Activated T-cell treated with anti-CD3 and anti-CD28 coated beads, Interleukin-2, amount 50 U/mL, for 48 hours (primary cell): ENCODE measurements at regions not wholly inside any gene's neighbourhood (a gene's known extent, or its start where the extent isn't known, plus 50 kb on each side); places are given as distances from the start of the nearest gene placed in this dataset.

Experiments used
- DNase-seq, 2 experiments: peaks; one replicate each; pipeline ENCODE4 v3.0.0-alpha.2; 2020

DNA sequence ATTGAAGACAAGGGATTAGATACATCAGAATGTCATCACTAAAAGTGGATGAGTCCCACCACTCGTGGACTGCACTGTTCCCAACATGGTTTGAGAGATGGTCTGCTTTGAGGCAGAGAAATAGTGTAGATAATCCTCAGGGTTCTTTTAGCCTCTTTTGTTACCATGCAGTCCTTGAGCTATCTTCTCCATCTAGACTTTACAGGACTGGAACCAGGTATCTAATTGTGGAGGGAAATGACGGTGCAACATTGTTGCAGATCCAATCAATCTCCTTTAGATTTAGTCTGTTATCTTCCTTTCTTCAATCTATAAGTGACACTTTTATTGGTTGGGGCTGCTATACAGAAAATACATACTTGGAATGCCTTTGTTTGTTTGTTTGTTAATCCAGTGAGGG is 183.8 kb upstream of the CWC22 start:
- no peak for DNase-seq

DNA sequence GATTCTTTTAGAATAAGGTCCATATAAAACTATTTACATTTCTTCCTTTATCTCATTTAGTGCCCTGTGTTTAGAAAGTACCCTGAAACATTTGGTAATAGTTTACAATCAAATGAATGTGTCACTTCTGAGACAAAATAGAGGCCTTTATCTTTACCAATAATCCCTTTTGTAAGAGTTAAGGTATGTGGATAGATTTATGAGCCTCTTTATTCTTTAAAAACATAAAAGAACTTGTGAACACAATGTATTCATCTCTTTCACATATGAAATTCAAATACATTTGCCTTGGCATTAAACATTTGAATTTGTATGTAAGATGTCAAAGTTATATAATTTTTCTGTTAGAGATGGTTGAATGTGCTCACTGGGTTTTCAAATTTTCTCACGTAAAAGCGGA is 180.5 kb upstream of the CWC22 start:
- no peak for DNase-seq

DNA sequence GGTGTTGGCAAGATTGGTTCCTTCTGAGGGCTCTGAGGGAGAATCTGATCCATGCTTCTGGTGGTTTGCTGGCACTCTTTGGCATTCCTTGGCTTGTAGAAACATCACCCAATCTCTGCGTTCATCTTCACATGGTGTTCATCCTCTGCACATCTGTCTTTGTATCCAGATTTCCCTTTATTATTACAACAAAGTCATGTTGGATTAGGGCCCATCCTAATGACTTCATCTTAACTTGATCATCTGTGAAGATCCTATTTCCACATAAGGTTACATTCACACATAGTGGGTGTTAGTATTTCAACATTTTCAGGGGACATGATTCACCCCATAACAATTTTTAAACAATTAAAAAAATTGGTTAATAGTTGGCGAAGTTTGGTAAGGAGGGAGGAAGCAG is 177.4 kb upstream of the CWC22 start:
- no peak for DNase-seq

DNA sequence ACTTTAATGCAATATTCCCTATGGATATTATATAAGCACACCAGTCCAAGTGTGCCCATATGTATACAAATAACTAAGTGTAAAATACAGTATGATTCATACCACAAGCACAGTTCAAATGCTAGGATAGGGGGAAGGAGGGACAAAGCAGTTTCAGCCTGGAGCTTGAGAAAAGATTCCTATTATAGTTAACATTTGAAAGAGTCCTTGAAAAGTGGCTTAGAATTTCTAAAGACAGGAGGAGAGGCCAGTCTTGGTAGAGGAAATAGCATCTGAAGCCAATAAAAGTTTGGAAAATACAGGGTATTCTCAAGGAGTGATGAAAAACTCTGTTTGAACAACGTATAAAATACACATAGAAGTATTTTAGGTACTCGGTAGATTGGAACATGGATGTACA is 173.4 kb upstream of the CWC22 start:
- no peak for DNase-seq

DNA sequence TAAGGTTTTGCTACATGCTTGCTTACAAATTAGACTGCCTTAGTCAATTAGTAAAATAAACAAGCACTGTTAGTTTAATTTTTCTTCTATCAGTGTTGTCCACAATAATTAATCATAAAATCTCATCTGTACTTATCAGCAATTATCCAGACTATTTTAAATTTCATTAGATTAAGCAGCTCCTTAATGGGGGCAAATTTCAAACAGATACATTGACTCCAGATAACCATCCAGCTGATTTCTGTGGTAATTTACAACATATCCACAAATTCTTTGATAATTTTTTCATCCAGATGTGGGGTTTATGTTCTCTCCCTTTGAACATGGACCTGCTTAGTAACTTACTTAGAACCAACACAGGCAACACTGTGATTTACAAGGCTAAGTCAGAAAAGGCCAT is 170.4 kb upstream of the CWC22 start:
- no peak for DNase-seq

DNA sequence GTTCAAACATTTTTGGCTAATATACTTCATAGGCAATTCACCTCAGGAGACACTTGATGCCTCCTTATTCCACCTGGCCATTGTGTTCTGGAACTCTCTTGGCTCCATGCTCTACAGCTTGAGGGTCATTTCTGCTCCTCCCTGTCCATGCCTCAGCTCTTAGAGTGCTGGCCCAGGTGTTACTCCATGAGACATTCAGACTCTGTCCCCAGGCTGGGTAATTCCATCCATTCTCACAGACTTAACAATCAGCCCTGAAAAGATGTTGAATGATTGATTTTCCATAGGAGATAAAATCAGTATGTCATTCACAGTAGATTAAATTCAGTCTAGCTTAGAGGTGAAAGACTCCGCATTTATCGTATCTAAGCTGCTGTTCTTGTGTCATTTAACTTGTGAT is 168.6 kb upstream of the CWC22 start:
- DNase-seq: no peak

DNA sequence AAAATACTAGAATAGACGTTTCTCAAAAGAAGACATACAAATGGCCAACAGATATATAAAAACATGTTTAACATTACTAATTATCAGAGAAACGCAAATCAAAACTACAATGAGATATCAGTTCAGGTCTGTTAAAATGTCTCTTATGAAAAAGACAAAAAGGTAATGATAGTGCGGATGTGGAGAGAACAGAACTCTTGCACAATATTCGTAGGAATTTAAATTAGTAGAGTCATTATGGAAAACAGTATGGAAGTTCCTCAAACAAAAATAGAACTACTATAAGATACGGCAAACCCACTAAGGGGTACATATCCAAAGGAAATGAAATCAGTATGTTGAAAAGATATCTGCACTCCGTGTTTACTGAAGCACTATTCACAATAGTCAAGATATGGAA is 167.5 kb upstream of the CWC22 start:
- DNase-seq: no peak

DNA sequence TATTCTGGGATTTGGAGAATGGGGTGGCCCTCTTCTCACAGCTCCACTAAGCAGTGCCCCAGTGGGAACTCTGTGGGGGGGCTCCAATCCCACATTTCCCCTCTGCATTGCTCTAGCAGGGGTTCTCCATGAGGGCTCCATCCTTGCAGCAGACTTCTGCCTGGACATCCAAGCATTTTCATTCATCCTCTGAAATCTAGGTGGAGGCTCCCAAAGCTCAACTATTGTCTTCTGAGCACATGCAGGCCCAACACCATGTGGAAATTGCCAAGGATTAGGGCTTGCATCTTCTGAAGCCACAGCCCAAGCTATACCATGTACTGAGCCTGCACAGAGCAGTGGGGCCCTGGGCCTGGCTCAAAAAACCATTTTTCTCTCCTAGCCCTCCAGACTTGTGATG is 162.4 kb upstream of the CWC22 start:
- DNase-seq: no peak

DNA sequence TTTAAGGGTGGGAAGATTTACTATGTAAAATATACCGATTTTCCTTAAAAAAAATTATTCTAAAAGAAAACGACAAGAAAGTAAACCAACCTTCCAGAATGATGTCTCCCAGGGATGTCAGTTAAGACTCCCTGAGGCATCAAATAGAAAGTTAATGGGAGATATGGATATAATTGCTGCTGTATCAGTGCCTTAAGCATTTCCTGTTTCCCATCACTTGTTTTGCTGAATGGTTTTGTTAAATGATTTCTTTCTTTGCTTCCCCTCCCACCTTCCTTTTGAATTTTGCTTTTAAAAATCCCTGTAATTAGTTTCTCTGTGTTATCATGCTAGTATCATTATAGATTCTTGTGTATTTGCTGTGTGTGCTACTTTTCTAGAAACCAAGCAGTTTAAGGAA is 154.3 kb upstream of the CWC22 start:
- DNase-seq: no peak

DNA sequence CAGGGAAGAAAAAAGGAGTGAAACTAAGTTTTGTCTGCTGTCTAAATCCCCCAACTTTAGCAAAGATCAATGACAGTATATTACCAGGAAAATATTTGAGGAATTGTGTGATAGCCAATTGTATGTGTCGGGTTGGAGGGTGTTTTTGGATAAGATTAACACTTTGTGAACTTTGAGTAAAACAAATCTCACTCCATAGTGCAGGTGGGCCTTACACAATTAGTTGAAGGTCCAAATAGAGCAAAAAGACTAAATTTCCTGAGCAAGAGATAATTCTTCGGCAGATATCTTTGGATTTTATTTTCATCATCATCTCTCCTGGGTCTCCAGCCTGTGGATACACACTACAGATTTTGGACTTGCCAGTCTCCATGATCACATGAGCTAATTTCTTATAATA is 152.8 kb upstream of the CWC22 start:
- DNase-seq: no peak

DNA sequence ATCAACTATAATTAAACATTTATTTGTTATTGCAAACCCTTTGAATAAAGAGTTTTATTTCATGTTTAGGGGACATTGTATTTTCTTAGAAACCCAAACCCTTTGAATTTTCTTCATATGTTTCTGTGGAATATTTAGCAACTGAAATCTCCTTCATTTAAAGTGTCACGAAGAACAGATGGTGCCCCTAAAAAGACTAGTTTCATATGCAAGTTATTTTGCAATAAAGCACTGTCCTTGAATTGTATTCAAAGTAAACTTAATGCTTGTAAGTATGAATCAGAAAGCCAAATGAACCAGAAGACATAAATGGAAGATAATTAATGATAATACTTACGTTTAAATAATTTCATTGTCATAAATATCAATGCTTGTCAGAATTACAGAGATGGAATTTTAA is 151.9 kb upstream of the CWC22 start:
- no peak for DNase-seq

DNA sequence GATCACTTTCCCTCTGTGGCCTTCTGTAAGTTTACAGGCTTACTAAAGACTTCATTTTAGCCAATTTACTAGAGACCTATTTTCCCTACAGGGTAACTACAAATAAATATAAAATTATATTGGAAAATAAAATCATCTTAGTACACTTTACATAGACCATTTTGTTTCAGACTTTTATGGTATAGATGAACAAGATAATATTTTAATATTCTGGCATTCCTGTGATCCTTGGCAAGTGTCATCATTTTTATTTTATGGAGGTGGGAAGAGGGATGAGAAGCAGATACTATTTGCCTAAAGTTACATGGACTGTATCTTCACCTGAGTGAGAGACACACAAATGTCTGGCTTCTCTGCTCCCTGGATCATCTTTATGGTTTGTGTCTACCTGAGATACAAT is 149.6 kb upstream of the CWC22 start:
- DNase-seq: no peak

DNA sequence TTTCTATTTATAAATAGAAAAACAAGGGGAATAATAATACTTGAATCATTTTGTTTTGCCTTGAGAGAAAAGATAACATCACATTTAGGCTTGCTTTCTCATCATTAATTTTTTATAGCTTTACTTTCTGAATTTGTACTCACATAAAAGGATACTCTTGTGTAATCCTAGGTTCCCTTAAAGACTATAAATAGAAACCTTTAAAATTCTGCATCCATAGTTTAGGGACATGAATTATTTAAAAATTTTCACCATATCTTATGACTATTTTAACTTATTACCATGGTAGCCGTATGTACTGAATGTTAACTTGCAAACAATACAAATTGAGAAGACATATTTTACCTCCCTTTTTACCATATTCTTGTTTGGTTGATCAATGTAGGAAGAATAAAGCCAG is 143.5 kb upstream of the CWC22 start:
- no peak for DNase-seq

DNA sequence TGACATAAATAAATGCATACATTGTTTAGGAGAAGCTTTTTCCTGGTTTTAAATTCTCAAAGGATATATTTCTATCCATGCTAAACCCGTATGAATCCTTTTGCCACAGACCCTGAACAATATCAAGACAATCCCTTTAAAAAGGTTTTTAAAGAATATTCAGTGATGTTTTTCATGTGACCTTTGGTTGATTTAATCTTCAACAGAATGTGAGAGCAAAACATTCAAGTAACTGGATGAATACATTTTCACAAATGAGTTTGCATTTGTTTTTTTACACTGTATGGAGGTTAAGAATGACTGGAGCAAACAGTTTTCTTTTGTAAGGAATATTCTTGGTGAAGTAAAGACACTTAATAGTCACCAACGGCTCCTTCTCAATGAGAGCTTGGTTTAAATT is 139.4 kb upstream of the CWC22 start:
- no peak for DNase-seq

DNA sequence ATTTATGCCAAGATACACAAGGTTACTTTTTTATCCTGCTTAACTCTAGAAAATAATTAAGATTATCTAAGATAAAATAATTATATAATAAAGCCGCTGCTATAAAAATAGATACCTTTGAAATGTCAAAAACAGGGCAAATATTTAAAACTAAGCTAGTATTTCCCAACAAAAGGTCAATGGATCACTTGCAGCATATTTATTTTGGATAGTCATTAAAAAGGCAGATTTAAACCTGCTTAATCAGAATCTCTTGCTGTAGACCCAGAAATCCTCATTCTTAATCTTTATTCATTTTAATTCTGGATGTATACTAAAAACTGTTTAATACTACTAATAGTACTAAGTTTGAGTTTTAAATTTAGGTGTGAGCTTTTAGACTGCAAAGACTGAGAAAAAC is 139.0 kb upstream of the CWC22 start:
- DNase-seq: no peak

DNA sequence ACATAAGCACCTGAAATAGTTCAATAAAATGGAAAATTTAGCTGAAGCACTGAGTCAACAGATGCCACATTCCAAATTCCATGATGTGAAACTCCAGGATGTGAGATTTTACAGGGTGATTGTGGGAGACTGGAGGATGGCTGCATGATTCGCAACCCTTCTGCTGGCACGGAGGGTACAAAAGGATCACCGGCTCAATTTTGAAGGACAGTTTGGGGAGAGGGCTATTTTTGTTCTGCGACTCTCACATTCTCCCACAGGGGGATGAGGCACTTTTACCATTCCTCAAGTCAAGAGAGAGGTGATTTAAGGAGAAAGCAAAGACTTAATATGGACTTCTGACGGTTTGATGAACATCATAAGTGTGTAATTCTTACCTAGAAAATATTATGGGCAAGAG is 138.1 kb upstream of the CWC22 start:
- no peak for DNase-seq

DNA sequence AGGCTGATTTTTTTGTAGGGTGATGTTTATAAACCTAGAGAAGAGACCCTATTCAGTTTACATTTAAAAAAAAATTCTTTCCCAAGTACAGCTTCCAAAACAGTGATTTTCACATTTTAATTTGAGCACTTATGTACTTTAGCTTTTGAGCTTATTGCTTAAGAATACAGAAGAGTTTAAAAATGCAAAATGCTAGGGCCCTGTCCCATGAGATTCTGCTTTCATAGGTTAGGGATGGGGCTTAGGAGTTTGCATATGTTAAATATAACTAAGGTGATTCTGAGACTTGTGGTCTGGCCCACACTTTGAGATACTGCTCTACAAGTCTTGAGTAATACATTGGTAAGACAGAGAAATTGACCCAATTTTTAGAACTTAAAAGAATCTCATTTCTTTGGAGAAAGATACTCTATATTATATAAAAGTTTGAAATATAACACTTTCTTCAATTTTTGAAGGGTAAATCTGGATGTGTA is 137.3 kb upstream of the CWC22 start:
- no peak for DNase-seq

DNA sequence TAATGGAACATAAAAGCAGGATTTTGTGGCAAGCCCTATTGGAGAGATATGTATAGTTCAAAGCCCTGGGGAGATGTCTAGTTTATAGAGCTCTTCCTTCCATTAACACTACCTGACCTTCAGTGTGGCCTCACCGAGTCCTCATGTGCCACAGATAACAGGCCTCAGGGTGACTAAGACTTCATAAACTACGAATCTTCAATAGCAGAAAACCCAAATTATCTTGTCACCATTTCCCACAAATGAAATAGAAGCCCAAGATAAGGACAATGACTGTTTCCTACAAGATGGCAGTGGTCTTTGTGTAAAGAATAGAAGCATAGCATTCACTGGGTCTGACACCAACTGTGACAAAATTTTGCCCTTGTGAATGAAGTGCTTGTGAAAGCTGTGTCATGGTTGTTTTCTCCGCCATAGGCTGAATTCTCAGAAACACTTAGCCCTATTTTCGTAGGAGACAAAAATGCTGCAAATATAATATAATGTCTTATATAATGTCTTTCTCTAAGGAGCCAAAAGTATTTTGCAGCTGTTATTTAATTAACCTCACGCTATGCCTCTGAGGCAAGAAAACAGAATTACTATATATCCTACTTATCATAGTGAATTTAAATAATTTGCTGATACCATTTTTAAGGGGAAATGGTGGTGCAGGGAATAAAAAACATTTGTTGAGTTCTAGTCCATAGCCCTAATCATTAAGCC is 136.7 kb upstream of the CWC22 start:
- DNase-seq: no peak

DNA sequence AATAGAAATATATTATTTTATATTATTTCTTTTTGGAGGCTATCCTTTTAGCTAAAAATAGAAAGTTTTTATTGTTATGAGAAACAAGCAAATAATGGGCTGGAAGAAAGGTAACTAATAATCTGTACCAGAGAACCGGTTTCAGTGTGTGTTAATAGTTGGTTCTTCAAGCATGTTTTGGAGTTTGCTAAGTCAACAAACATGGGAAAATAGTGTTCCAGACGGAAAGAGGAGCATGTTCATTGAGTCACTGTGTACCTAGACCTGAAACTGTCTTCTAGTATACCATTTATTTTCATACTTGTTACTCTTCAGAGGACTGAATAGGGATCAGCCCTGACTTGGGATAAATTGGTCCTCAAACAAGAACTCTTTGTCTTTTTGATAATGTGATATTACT is 134.5 kb upstream of the CWC22 start:
- no peak for DNase-seq

DNA sequence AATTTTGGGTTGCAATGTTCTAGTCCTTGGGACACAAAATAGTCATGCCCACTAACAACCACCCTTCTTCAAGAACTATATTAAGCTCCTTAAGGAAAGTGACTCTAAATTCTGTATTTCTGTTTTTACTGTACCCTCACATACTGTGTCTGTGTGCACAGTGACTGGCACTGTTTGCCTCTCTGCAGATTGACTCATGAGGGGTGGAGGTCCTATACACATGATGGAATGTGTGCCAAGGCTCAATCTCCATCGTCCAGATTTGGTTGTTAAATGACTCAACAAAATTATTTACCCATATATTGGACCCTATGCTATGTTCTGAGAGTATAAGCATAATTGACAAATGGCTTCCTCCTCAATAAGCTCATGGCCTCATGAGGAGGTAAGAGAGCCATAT is 126.6 kb upstream of the CWC22 start:
- no peak for DNase-seq

DNA sequence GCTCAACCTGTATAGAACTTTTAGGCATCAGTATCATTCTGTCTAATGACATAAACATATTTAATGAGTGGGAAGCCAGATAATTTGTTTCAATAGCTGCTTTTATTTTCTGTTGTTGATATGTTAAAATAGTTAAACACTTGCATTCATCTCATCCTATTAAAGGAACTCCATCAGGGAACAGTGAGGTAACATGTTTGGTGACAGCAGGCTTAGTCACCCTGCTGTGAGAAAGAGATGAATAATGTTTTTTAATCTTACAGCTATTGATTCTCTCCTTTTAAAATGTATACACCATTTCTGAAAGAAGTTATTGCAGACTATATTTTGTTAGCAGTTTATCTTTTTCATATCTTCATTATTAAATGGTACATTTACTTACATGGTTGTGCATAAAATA is 123.3 kb upstream of the CWC22 start:
- DNase-seq: no peak

DNA sequence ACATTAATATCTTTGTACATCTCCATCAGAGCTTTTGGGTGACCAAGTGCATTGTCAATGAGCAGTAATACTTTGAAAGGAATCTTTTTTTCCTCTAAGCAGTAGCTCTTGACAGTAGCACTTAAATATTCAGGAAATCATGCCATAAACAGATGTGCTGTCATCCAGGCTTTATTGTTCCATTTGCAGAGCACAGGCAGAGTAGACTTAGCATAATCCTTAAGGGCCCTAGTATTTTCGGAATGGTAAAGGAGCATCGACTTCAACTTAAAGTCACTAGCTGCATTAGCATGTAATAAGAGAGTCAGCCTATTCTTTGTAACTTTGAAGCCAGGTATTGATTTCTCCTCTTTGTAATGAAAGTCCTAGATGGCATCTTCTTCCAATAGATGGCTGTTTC is 121.8 kb upstream of the CWC22 start:
- no peak for DNase-seq

DNA sequence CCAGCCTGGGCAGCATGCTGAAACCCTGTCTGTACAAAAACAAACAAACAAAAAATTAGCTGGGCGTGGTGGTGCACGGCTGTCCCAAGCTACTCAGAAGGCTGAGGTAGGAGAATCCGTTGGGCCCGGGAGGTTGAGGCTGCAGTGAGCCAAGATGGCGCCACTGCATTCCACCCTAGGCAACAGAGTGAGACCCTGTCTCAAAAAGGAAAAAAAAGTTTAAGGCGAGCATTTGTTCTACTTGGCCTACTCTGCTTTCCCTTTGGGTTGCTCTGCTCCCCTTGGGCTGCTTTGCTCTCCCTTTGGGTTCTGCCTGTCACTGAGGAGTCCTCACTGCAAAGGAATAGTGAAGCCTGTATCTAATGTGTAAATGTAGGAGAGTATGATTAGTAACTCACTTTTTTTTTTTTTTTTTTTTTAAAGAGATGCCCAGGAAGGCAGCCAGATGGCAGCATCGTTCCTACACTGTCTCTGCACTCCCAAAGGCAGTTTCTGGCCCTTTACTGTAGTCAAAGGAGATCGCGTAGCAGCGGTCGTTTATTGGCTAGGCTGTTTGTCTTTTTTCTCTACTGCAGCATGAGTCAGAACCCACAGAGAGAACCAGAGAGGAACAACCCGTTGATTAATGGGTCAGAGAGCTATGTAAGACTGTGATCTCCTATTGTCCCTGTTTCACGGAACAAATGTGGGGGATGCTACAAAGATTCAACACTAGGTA is 118.3 kb upstream of the CWC22 start:
- peak; percentile 33 to 45 for DNase-seq

DNA sequence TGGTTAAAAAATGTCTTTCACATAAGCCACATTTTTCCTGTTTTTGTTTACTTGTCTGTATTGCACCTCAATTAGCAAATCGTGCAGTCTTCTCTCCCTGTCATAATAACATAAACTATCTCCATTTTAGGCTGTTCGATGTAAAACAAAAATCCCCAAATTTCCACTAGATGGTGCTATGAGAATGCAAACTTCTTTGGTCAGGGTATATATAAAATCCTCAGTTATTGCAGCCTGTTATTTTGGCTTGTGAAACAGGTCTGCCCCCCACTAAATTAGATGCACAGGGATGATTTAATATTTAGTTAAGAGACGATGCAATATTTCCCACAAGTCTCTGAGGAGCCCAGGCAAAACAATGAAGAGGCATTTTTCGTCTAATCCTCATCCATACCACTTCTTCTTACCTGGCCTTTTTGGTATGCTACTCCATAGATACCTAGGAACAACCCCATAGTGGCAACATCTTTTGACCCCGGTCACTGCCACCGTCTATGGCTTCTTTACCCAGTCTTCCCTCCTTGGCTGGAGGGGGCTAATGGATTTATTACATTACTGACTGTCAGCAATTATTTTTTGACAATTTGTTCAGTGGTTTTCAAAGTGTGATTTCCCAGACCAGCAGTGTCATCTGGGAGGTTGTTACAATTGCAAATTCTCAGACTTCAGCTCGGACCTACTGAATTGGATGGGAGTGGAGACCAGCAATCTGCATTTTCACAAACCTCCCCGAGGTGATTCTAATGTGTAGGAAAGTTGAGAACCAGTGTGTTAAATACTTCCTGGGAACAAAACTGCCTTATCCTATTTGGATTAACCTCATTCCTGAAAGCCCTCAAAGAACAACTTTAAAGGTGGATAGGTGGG is 117.4 kb upstream of the CWC22 start:
- DNase-seq: no peak
